ENCODE measurements at regions not wholly inside any gene's neighbourhood (a gene's known extent, or its start where the extent isn't known, plus 50 kb on each side); places are given as distances from the start of the nearest gene placed in this dataset.
"Not testable (repeated sequence)": the region's sequence is repeated elsewhere in the genome, so short reads cannot be mapped to it uniquely, and the experiment has no call there.

- not testable (repeated sequence) for H3K4me3 Mint-ChIP-seq (ENCODE audit: unreplicated experiment); H3K36me3 Mint-ChIP-seq (ENCODE audit: low read depth, unreplicated experiment); H3K27me3 Mint-ChIP-seq (ENCODE audit: unreplicated experiment); H3K4me1 Mint-ChIP-seq (ENCODE audit: unreplicated experiment); H3K9me3 Mint-ChIP-seq (ENCODE audit: unreplicated experiment); DNase-seq (ENCODE audit: low spot score); H3K27ac Mint-ChIP-seq (ENCODE audit: unreplicated experiment)
These were observed 51.5 kb upstream of the CDC42EP3 start for GRCh38 chr2:37722971-37723370.

DNA sequence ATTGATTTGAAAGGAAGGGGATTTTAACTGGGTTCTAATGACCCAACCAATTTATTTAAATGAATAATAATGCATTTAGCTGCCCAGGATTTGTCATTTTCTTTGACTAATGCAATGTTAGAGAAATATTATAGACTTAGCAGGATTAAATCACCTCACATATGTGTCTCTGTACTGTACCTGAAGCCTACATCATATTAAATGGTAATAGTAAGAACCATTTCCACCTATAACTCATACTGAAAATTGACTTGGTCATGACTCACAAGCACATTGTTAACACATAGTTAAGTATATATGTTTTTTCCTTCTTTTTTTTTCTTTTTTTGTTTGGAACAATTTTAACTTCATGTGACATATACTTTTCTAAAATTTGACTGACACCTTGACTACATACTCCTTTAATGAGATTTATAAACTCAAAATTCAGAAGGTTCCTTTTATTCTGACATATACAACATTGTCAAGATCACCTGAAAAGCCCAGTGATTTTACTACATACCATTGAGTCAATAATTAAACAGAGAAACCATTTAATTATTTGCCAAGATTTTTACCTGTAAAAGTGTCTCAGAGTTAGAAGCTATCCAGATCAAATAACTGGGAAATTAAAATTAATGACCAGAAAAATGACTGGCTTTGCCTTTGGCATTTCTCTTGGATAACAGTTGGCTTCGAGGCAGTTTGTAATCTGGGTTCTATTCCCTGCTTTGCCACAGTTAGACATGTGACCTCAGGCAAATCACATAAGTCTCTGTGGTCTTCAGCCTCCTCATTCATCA is 58.8 kb upstream of the CDC42EP3 start:
- TF ChIP-seq CTCF (IDR thresholded peaks at IDR 0.05; ENCODE audit: unreplicated experiment), result no peak
- peaks cover 1% of the 10 kb centered on the region for H3K27me3 Mint-ChIP-seq (ENCODE audit: unreplicated experiment)
- H3K9me3 Mint-ChIP-seq (ENCODE audit: unreplicated experiment), result no peaks in the 10 kb centered on the region
- no peak for DNase-seq (ENCODE audit: low spot score)
- no peak overlapping the region for H3K4me3 Mint-ChIP-seq (ENCODE audit: unreplicated experiment)
- H3K4me1 Mint-ChIP-seq (ENCODE audit: unreplicated experiment), result no peaks in the 10 kb centered on the region
- H3K27ac Mint-ChIP-seq (ENCODE audit: unreplicated experiment), result no peak overlapping the region
- no peaks in the 10 kb centered on the region for H3K36me3 Mint-ChIP-seq (ENCODE audit: low read depth, unreplicated experiment)

- not testable (repeated sequence) for H3K27ac Mint-ChIP-seq (ENCODE audit: unreplicated experiment)
These were observed 61.0 kb upstream of the CDC42EP3 start for GRCh38 chr2:37732412-37732811.

GRCh38 chr2:37733251-37733650 is 61.8 kb upstream of the CDC42EP3 start:
- no peak for TF ChIP-seq CTCF (IDR thresholded peaks at IDR 0.05; ENCODE audit: unreplicated experiment)
- Mint-ChIP-seq H3K27ac (ENCODE audit: unreplicated experiment) (no peak overlapping the region), H3K4me3 (ENCODE audit: unreplicated experiment) (no peak overlapping the region), H3K36me3 (ENCODE audit: low read depth, unreplicated experiment) (no peaks in the 10 kb centered on the region), H3K9me3 (ENCODE audit: unreplicated experiment) (no peaks in the 10 kb centered on the region), H3K4me1 (ENCODE audit: unreplicated experiment) (no peaks in the 10 kb centered on the region), H3K27me3 (ENCODE audit: unreplicated experiment) (no peaks in the 10 kb centered on the region)
- no peak for DNase-seq (ENCODE audit: low spot score)

More at GRCh38 chr2:37732412-37732811, 61.0 kb upstream of the CDC42EP3 start:
- H3K36me3 Mint-ChIP-seq (ENCODE audit: low read depth, unreplicated experiment); H3K27me3 Mint-ChIP-seq (ENCODE audit: unreplicated experiment); H3K4me1 Mint-ChIP-seq (ENCODE audit: unreplicated experiment); H3K4me3 Mint-ChIP-seq (ENCODE audit: unreplicated experiment); H3K9me3 Mint-ChIP-seq (ENCODE audit: unreplicated experiment); DNase-seq (ENCODE audit: low spot score): not testable (repeated sequence)

GRCh38 chr2:37733955-37734354 is 62.5 kb upstream of the CDC42EP3 start:
- not testable (repeated sequence) for H3K9me3 Mint-ChIP-seq (ENCODE audit: unreplicated experiment); H3K27me3 Mint-ChIP-seq (ENCODE audit: unreplicated experiment); H3K4me1 Mint-ChIP-seq (ENCODE audit: unreplicated experiment); H3K27ac Mint-ChIP-seq (ENCODE audit: unreplicated experiment); H3K36me3 Mint-ChIP-seq (ENCODE audit: low read depth, unreplicated experiment); H3K4me3 Mint-ChIP-seq (ENCODE audit: unreplicated experiment); DNase-seq (ENCODE audit: low spot score)

DNA sequence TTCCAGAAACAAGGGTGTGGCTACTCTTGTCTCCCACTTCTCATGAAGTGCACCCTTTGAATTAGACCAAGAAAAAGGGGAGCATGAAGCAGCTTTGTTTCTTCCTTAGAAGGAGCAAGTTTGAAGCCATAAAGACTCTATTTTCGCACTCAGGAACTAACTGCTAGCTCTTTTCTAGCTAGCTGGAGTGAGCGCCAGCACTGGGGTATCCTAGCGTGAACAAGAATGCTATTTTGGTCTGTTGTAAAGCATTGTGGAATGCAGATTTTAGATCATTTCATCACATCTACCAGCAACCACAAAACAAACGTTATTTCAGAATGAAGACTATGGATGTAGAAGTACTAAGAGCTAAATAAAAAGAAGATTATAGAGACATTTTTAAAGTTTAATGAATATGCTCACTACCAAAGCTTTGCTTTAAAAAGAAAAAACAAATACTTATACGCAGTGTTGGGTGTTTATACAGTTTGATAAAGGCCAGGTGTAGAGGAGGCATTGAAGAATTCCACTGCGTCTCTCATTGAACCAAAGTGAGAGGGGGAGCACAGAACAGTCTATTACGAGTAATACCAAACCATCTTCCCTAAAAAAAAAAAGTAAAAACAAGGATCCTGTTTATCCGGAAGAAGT is 63.6 kb upstream of the CDC42EP3 start:
- not testable (repeated sequence) for H3K27me3 Mint-ChIP-seq (ENCODE audit: unreplicated experiment); H3K4me1 Mint-ChIP-seq (ENCODE audit: unreplicated experiment); H3K36me3 Mint-ChIP-seq (ENCODE audit: low read depth, unreplicated experiment); DNase-seq (ENCODE audit: low spot score); H3K27ac Mint-ChIP-seq (ENCODE audit: unreplicated experiment); H3K9me3 Mint-ChIP-seq (ENCODE audit: unreplicated experiment); H3K4me3 Mint-ChIP-seq (ENCODE audit: unreplicated experiment)

DNA sequence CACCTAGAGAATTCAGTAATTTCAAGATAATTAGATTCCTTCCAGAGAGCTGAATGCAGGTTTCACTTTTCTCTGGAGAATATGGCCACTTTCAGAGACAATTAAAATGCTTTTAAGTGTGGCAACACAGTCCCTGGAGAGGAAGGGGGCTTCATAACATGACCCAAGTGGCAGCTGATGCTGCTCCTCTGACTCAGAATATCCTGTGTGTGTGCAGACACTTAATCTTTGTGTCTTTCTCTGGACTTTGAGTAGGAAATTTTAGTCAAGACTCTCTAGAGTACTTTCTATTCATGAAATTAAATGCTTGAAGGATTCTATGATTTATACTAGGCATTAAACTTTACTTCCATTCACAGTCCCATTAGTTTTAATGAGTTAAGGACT is 64.1 kb upstream of the CDC42EP3 start:
- not testable (repeated sequence) for H3K4me1 Mint-ChIP-seq (ENCODE audit: unreplicated experiment); H3K4me3 Mint-ChIP-seq (ENCODE audit: unreplicated experiment); H3K27ac Mint-ChIP-seq (ENCODE audit: unreplicated experiment); H3K27me3 Mint-ChIP-seq (ENCODE audit: unreplicated experiment); H3K9me3 Mint-ChIP-seq (ENCODE audit: unreplicated experiment); DNase-seq (ENCODE audit: low spot score); H3K36me3 Mint-ChIP-seq (ENCODE audit: low read depth, unreplicated experiment)
